Mesodermal cell (in vitro differentiated cells): ENCODE measurements at regions not wholly inside any gene's neighbourhood (a gene's known extent, or its start where the extent isn't known, plus 50 kb on each side); places are given as distances from the start of the nearest gene placed in this dataset.
"Not testable (repeated sequence)": the region's sequence is repeated elsewhere in the genome, so short reads cannot be mapped to it uniquely, and the experiment has no call there.

Source experiments
- H3K27ac ChIP-seq: 2 replicates; pipeline ENCODE4 v1.7.0; 2013; ENCODE audit warnings: mild to moderate bottlenecking, low read depth, low read length, moderate library complexity; ENCODE audit not compliant: severe bottlenecking
- H3K36me3 ChIP-seq: 2 replicates; pipeline ENCODE4 v1.7.1; 2013; ENCODE audit warnings: mild to moderate bottlenecking, low read length, moderate library complexity; ENCODE audit not compliant: control insufficient read depth, insufficient read depth
- H3K4me1 ChIP-seq: one replicate; pipeline ENCODE4 v1.7.1; 2013; ENCODE audit warnings: mild to moderate bottlenecking, low read length; ENCODE audit not compliant: insufficient read depth, control insufficient read depth, poor library complexity, severe bottlenecking
- H3K4me3 ChIP-seq: 2 replicates; pipeline ENCODE4 v1.7.0; 2013; ENCODE audit warnings: low read length, control low read depth, mild to moderate bottlenecking; ENCODE audit not compliant: insufficient read depth, poor library complexity, severe bottlenecking; ENCODE audit errors: extremely low read depth
- H3K9me3 ChIP-seq: 2 replicates; pipeline ENCODE4 v1.7.1; 2013; ENCODE audit warnings: mild to moderate bottlenecking, low read length, moderate library complexity; ENCODE audit not compliant: control insufficient read depth
- WGBS, 2 experiments: methylation state at CpG; one replicate each; pipeline ENCODE4 v1.1.5; 2013; ENCODE audit warnings: missing lambda C conversion rate in 2 of 2; ENCODE audit not compliant: insufficient coverage in 2 of 2; 5-methylcytosine and 5-hydroxymethylcytosine counted together

DNA sequence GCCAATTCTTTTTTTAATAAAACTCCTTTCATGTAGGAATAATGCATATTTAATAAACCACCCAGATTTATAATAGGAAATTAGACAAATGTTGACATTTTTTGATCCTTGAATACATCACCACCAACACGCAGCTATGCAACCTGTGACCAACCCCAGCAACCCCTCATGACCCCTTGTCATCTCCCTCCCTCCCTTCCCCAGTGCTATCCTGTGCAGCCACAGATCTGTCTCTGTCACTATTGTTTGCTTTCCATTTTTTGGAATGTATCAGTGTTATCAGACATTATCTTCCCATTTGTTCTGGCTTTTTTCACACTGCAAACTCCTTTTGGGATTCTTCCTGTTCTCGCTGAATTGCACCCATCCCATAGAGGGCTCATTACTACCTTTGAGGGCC is 114.1 kb downstream of the VPREB1 start:
- Histone ChIP-seq H3K36me3 (no peaks in the 10 kb centered on the region), H3K27ac (no peak overlapping the region), H3K9me3 (no peaks in the 10 kb centered on the region), H3K4me3 (no peak overlapping the region), H3K4me1 (peaks cover 4% of the 10 kb centered on the region)
- WGBS, 2 experiments: no CpG with 5 or more reads among the region's 2 CpGs

DNA sequence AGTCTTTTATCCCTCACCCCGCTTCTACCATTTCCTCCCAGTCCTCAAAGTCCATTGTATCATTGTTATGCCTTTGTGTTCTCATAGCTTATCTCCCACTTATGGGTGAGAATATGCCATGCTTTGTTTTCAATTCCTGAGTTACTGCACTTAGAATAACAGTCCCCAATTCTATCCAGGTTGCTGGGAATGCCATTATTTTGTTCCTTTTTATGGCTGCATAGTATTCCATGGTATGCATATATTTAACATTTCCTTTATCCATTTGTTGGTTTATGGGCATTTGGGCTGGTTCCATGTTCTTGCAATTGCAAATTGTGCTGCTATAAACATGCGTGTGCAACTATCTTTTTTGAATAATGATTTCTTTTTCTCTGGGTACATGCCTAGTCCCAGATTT is 114.9 kb downstream of the VPREB1 start:
- Histone ChIP-seq H3K27ac (no peak overlapping the region), H3K9me3 (no peaks in the 10 kb centered on the region), H3K36me3 (no peaks in the 10 kb centered on the region), H3K4me3 (no peak overlapping the region), H3K4me1 (peaks cover 4% of the 10 kb centered on the region)
- 86 to 92% methylated on average over 1 to 2 of the region's 2 CpGs for WGBS, 2 experiments

DNA sequence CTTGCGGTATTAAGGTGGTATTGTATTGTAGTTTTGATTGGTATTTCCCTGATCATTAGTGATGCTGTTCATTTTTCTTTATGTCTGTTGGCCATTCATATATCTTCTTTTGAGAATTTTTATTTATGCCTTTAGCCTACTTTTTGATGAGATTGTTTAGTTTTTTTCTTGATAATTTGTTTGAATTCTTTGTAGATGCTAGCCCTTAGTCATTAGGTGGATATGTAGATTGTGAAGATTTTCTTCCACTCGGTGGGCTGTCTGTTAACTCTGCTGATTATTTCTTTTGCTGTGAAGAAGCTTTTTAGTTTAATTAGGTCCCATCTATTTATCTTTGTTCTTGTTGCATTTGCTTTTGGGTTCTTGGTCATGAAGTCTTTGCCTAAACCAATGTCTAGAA is 115.4 kb downstream of the VPREB1 start:
- Histone ChIP-seq H3K4me1 (peaks cover 4% of the 10 kb centered on the region), H3K27ac (no peak overlapping the region), H3K9me3 (no peaks in the 10 kb centered on the region), H3K4me3 (no peak overlapping the region), H3K36me3 (no peaks in the 10 kb centered on the region)
- 60% methylated on average over 1 of the region's 2 CpGs; no CpG with 5 or more reads in 1 of the 2 experiments for WGBS, 2 experiments

DNA sequence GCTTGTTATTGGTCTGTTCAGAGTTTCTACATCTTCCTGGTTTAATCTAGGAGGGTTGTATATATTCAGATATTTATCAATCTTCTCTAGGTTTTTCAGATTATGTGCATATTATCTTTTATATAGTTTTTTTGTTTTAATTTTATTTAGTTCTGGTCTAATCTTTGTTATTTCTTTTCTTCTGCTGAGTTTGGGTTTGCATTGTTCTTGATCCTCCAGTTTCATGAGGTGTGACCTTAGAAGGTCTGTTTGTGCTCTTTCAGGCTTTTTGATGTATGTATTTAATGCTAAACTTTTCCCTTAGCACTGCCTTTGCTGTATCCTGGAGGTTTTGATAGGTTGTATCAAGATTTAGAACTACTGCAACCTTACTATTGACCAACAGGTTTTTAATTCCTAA is 117.7 kb downstream of the VPREB1 start:
- Histone ChIP-seq H3K36me3 (no peaks in the 10 kb centered on the region), H3K27ac (no peak overlapping the region), H3K4me3 (no peak overlapping the region), H3K9me3 (no peaks in the 10 kb centered on the region), H3K4me1 (no peaks in the 10 kb centered on the region)

DNA sequence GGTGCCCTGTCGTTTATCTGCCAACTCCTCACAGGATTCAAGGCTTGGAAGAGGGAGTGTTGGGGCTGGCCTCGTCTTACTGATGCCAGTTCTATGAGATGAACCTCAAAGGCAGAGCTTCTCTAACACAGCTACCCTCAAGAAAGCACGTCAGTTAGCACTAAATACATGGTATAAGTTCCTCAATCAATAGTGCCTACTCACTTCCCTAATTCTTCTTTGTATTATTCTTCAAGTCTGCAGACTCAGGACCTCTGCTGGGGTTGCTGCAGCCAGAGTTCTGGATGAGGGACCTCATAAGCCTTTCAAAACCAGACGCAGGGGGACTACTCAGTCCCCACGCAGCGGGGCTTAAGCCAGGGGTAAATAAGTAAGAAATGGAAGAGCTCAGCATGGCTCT is 118.3 kb downstream of the VPREB1 start:
- Histone ChIP-seq H3K27ac (no peak overlapping the region), H3K36me3 (no peaks in the 10 kb centered on the region), H3K4me3 (no peak overlapping the region), H3K4me1 (no peaks in the 10 kb centered on the region), H3K9me3 (no peaks in the 10 kb centered on the region)
- WGBS, 2 experiments: 56 to 57% methylated on average over 4 to 5 of the region's 6 CpGs

DNA sequence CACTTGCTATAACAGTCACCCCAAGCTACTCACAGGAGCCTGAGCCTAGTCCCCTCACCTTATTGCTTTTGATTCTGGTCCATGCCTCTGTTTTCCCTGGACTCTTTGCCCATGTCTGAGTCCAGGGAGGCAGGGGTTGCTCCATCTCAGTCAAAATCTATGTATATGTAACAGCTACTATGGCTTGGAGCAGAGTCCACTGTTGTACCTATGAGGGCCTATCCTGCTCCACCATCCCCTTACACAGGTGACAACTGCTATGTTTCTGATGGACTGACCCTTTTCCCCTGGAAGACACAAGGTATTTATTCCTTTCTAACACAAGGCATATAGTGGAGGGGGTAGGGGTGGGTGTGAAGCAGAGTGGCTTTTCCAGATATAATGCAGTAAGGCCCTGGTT is 119.6 kb downstream of the VPREB1 start:
- H3K4me1 ChIP-seq: no peaks in the 10 kb centered on the region
- no peaks in the 10 kb centered on the region for H3K36me3 ChIP-seq
- H3K27ac ChIP-seq: no peak overlapping the region
- H3K9me3 ChIP-seq: no peaks in the 10 kb centered on the region
- H3K4me3 ChIP-seq: no peak overlapping the region

DNA sequence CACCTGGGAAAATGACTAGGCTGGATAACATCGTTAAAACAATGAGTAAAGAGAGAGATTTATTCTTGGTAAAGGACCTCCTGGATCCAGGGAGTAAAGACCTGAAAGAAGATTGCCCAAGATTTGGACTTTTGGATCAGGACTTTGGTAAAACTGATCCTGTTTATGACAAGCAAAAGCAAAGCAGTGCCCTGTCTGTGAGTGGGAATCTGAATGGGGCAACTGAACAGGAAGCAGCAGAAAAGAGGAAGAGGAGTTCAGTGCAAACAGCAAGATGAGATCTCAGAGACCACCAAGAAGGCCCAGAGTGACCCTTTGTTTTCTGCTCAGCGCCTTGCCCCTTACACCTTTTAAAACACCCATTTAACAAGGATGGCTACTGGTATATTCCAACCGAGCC is 122.0 kb downstream of the VPREB1 start:
- Histone ChIP-seq H3K36me3 (no peaks in the 10 kb centered on the region), H3K4me3 (no peak overlapping the region), H3K4me1 (no peaks in the 10 kb centered on the region), H3K9me3 (no peaks in the 10 kb centered on the region), H3K27ac (no peak overlapping the region)
- 18 to 42% methylated on average over 1 to 2 of the region's 3 CpGs for WGBS, 2 experiments

DNA sequence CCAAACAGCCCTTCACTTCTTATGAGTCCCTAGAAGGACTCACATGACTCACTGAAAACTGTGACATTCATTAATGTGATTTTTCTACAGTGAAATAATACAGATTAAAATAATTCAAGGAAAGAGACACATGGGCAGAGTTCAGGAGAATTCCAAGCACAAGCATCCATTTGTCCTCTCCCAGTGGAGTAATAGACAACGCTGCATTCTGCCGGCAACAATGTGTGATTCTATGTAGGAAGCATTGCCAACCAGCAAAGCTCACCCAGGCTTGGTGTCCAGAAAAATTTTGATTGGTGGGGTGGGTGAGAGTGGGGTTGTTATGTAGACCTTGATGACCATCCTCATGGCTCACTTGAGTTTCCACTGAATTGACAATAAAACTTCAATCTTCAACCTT is 123.9 kb downstream of the VPREB1 start:
- H3K4me1 ChIP-seq: no peaks in the 10 kb centered on the region
- H3K9me3 ChIP-seq: no peaks in the 10 kb centered on the region
- H3K4me3 ChIP-seq: no peak overlapping the region
- H3K27ac ChIP-seq: no peak overlapping the region
- no CpG with 5 or more reads among the region's 2 CpGs for WGBS, 2 experiments
- H3K36me3 ChIP-seq: no peaks in the 10 kb centered on the region

DNA sequence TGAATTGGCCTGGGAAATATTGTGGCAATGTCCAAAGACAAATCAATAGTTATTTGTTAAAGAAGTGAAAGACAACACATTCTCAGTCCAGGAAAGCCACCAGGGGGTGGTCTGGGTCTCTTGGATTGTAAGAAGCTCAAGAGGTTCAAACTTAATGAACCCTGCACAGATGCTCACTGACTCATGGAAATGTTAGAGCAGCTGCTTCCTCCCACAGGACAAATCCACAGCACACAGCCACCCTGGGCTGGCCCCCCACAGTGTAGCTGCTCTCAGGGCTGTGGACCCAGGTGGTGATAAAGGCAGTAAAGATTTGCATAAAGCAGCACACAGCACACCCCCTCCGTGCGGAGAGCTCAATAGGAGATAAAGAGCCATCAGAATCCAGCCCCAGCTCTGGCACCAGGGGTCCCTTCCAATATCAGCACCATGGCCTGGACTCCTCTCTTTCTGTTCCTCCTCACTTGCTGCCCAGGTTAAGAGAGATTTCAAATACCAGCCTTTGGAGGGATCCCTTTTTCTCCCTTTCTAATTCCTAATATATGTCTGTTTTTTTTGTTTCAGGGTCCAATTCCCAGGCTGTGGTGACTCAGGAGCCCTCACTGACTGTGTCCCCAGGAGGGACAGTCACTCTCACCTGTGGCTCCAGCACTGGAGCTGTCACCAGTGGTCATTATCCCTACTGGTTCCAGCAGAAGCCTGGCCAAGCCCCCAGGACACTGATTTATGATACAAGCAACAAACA is 124.8 kb downstream of the VPREB1 start:
- H3K4me1 ChIP-seq, H3K4me3 ChIP-seq, H3K27ac ChIP-seq, H3K9me3 ChIP-seq, H3K36me3 ChIP-seq: not testable (repeated sequence)
- 38% methylated on average over 2 of the region's 2 CpGs; no CpG with 5 or more reads in 1 of the 2 experiments for WGBS, 2 experiments

DNA sequence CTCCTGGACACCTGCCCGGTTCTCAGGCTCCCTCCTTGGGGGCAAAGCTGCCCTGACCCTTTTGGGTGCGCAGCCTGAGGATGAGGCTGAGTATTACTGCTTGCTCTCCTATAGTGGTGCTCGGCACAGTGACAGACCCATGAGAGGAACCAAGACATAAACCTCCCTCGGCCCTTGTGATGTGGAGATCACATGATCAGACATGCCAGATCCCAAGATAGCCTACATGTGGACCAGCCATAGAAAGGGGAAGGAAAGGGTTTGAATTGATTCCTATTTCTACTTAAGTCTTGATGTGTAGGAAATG is 125.3 kb downstream of the VPREB1 start:
- 80 to 93% methylated on average over 2 of the region's 4 CpGs for WGBS, 2 experiments
- H3K27ac ChIP-seq: no peak overlapping the region
- no peaks in the 10 kb centered on the region for H3K4me1 ChIP-seq
- no peaks in the 10 kb centered on the region for H3K36me3 ChIP-seq
- H3K4me3 ChIP-seq: no peak overlapping the region
- no peaks in the 10 kb centered on the region for H3K9me3 ChIP-seq

DNA sequence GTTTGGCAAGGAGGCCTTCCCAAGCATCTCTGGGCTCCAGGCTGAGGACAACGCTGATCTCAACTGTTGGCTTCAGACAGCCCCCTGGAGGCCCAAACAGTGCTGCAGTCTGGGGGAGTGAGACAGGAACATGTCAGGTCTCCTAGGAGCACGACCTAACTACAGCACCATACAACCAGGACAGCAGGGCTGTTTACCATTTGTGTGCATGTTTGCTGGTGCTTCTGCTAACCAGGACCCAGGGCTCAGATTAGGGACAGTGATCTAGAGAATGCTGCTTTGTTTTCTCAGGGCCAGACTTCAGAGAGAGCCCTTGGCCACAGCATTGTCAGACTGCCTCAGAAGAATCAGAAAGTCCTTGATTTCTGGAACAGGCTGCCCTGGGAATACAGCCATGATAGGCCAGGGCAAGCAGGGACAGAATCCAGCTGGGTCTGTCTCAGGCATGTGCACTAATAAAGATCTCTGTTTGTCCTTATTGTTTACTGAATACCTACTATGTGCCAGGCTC is 126.5 kb downstream of the VPREB1 start:
- Histone ChIP-seq H3K4me1 (no peaks in the 10 kb centered on the region), H3K27ac (no peak overlapping the region), H3K9me3 (no peaks in the 10 kb centered on the region), H3K4me3 (no peak overlapping the region), H3K36me3 (no peaks in the 10 kb centered on the region)
- WGBS, 2 experiments: no CpG with 5 or more reads among the region's 2 CpGs
